ENCODE measurements at regions not wholly inside any gene's neighbourhood (a gene's known extent, or its start where the extent isn't known, plus 50 kb on each side); places are given as distances from the start of the nearest gene placed in this dataset.

GRCh38 chr7:51802718-51803117, 486.1 kb upstream of the COBL start:
- no peak for DNase-seq (ENCODE audit: low read depth in 2 of 2)

GRCh38 chr7:51797371-51797770, 480.8 kb upstream of the COBL start:
- no peak for DNase-seq (ENCODE audit: low read depth in 2 of 2)

GRCh38 chr7:51792796-51793195, 476.2 kb upstream of the COBL start:
- no peak for DNase-seq (ENCODE audit: low read depth in 2 of 2)

GRCh38 chr7:51789489-51789888, 472.9 kb upstream of the COBL start:
- no peak for DNase-seq (ENCODE audit: low read depth in 2 of 2)

- DNase-seq (ENCODE audit: low read depth in 2 of 2): no peak
Observed at GRCh38 chr7:51786284-51786683, 469.7 kb upstream of the COBL start.

- no peak for DNase-seq (ENCODE audit: low read depth in 2 of 2)
Observed at GRCh38 chr7:51785876-51786275, 469.3 kb upstream of the COBL start.

- DNase-seq (ENCODE audit: low read depth in 2 of 2): no peak
Observed at GRCh38 chr7:51785171-51785570, 468.6 kb upstream of the COBL start.

GRCh38 chr7:51783241-51783640, 466.6 kb upstream of the COBL start:
- no peak for DNase-seq (ENCODE audit: low read depth in 2 of 2)

GRCh38 chr7:51778121-51778520, 461.5 kb upstream of the COBL start:
- no peak for DNase-seq (ENCODE audit: low read depth in 2 of 2)

- no peak for DNase-seq (ENCODE audit: low read depth in 2 of 2)
Observed at GRCh38 chr7:51774178-51774577, 457.6 kb upstream of the COBL start.

GRCh38 chr7:51772190-51772589, 455.6 kb upstream of the COBL start:
- no peak for DNase-seq (ENCODE audit: low read depth in 2 of 2)

GRCh38 chr7:51764976-51765375, 448.4 kb upstream of the COBL start:
- no peak for DNase-seq (ENCODE audit: low read depth in 2 of 2)

- no peak for DNase-seq (ENCODE audit: low read depth in 2 of 2)
Observed at GRCh38 chr7:51759985-51760384, 443.4 kb upstream of the COBL start.

GRCh38 chr7:51757960-51758359, 441.4 kb upstream of the COBL start:
- no peak for DNase-seq (ENCODE audit: low read depth in 2 of 2)

- no peak for DNase-seq (ENCODE audit: low read depth in 2 of 2)
Observed at GRCh38 chr7:51732951-51733350, 416.3 kb upstream of the COBL start.

- no peak for DNase-seq (ENCODE audit: low read depth in 2 of 2)
Observed at GRCh38 chr7:51732116-51732515, 415.5 kb upstream of the COBL start.

GRCh38 chr7:51731075-51731474, 414.5 kb upstream of the COBL start:
- DNase-seq (ENCODE audit: low read depth in 2 of 2): no peak

GRCh38 chr7:51727441-51727840, 410.8 kb upstream of the COBL start:
- no peak for DNase-seq (ENCODE audit: low read depth in 2 of 2)

GRCh38 chr7:51706851-51707250, 390.2 kb upstream of the COBL start:
- no peak for DNase-seq (ENCODE audit: low read depth in 2 of 2)

GRCh38 chr7:51705701-51706100, 389.1 kb upstream of the COBL start:
- no peak for DNase-seq (ENCODE audit: low read depth in 2 of 2)

- no peak for DNase-seq (ENCODE audit: low read depth in 2 of 2)
Observed at GRCh38 chr7:51702673-51703072, 386.1 kb upstream of the COBL start.

- DNase-seq (ENCODE audit: low read depth in 2 of 2): no peak
Observed at GRCh38 chr7:51701935-51702334, 385.3 kb upstream of the COBL start.

GRCh38 chr7:51700593-51701215, 384.1 kb upstream of the COBL start:
- no peak for DNase-seq (ENCODE audit: low read depth in 2 of 2)

GRCh38 chr7:51693258-51693657, 376.6 kb upstream of the COBL start:
- no peak for DNase-seq (ENCODE audit: low read depth in 2 of 2)

All from stimulated activated CD4-positive, alpha-beta T cell treated with anti-CD3 and anti-CD28 coated beads, Interleukin-4, amount 100 ng/mL, for 48 hours (primary cell).